ENCODE measurements at regions not wholly inside any gene's neighbourhood (a gene's known extent, or its start where the extent isn't known, plus 50 kb on each side); places are given as distances from the start of the nearest gene placed in this dataset.

DNA sequence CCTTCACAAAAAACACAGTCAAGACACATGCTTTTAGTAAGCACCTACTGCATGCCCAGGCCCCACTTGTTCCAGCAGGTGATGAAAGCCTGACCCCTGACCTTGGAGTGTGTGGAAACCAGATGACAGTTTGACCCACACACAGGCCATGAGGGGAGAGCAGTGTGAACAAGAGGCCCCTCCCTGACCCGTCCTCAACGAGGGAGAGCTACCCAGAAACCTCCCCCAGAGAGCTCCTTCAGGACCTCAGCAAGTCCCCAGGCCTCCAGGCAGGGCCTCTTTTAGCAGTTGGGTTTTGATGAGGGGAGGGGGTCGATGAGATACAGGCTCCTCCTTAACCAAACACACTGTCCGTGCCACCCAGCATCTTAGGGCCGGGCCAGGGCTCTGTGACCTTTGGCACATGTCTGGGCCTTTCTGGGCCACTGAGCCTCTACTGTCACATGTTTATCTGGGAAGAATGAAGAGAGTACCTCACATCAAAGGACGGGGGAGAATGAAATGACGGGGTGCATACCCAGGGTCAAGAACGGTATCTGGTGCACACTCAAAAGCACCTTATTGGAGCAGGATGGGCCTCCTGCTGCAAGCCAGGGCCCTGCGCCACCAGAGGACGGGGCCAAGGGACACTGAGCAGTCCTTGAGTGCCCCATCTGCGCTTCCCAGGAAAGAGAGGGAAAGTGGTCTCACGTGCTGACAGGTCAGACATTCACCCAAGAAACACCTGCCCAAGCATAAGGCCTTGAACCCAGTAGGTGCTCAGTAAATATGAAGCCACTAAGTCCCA is 202.6 kb upstream of the ZMIZ1 start:
- TF ChIP-seq POLR2A (IDR thresholded peaks at IDR 0.05): no peak
- TF ChIP-seq, protein P1, sequence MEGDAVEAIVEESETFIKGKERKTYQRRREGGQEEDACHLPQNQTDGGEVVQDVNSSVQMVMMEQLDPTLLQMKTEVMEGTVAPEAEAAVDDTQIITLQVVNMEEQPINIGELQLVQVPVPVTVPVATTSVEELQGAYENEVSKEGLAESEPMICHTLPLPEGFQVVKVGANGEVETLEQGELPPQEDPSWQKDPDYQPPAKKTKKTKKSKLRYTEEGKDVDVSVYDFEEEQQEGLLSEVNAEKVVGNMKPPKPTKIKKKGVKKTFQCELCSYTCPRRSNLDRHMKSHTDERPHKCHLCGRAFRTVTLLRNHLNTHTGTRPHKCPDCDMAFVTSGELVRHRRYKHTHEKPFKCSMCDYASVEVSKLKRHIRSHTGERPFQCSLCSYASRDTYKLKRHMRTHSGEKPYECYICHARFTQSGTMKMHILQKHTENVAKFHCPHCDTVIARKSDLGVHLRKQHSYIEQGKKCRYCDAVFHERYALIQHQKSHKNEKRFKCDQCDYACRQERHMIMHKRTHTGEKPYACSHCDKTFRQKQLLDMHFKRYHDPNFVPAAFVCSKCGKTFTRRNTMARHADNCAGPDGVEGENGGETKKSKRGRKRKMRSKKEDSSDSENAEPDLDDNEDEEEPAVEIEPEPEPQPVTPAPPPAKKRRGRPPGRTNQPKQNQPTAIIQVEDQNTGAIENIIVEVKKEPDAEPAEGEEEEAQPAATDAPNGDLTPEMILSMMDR (IDR thresholded peaks at IDR 0.05): no peak
- TF ChIP-seq POLR2AphosphoS5 (IDR thresholded peaks at IDR 0.05): no peak
